ENCODE measurements at regions not wholly inside any gene's neighbourhood (a gene's known extent, or its start where the extent isn't known, plus 50 kb on each side); places are given as distances from the start of the nearest gene placed in this dataset.

DNA sequence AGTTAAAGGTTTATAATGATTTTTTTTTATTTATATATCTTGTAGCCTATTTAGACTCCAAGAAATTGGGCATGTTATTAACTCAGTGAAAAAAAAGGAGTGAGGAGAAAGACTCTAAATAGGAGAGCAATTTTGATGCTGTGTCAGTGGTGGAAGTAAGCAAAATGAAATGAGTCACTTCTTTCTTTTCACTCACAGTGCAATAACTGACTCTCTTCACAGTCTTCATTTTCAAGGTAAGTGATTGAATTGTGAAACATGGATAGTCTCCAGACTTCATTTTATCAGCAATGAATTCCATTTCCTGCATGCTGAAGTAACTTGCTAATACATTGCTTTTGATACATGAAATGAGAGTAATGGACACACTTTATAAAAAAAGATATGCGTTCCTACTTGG lies 2271.5 kb downstream of the PCDH7 start:
- no peak overlapping the region for H2AFZ ChIP-seq (ENCODE audit: low read length)
- H3K27ac ChIP-seq (ENCODE audit: low read depth, low read length, poor library complexity, severe bottlenecking): no peak overlapping the region
- H3K36me3 ChIP-seq (ENCODE audit: insufficient read depth, low read length): no peaks in the 10 kb centered on the region
- H3K79me2 ChIP-seq (ENCODE audit: insufficient read depth, low read depth, low read length): no peaks in the 10 kb centered on the region
- TF ChIP-seq EZH2phosphoT487 (IDR thresholded peaks at IDR 0.05; ENCODE audit: borderline replicate concordance, low read depth, low read length) (no peak), CTCF (conservative IDR thresholded peaks at IDR 0.05; ENCODE audit: low read length) (no peak)
- intact Hi-C loops (cut with micrococcal nuclease; ENCODE audit: unreplicated experiment): no loop called here
- no peaks in the 10 kb centered on the region for H3K4me1 ChIP-seq (ENCODE audit: insufficient read depth, low read length, poor library complexity, severe bottlenecking)
- no peak overlapping the region for H3K4me3 ChIP-seq (ENCODE audit: low read depth, low read length, poor library complexity, severe bottlenecking)
- no peaks in the 10 kb centered on the region for H4K20me1 ChIP-seq (ENCODE audit: insufficient read depth, low read length)
- no TSS peak for BruUV-seq (replicated peaks)
- H3K9me2 ChIP-seq (ENCODE audit: insufficient read depth, low read length): no peaks in the 10 kb centered on the region
- ChIA-PET CTCF (ENCODE audit: unreplicated experiment) (no interaction called here), POLR2A (interaction anchor here (0.8 to 1.0 kb wide), 2 partner anchors 16 to 139 kb away, joined by 3 read pairs; no protein-coding TSS in a partner anchor)
- no peak overlapping the region for H3K4me2 ChIP-seq (ENCODE audit: low read length)
- no peak for DNase-seq (ENCODE audit: low spot score)
- no peaks in the 10 kb centered on the region for H3K9me3 ChIP-seq (ENCODE audit: low read length)

- H2AFZ ChIP-seq (ENCODE audit: low read length): no peak overlapping the region
- DNase-seq (ENCODE audit: low spot score): no peak
- no peaks in the 10 kb centered on the region for H3K9me2 ChIP-seq (ENCODE audit: insufficient read depth, low read length)
- no peaks in the 10 kb centered on the region for H3K9me3 ChIP-seq (ENCODE audit: low read length)
- POLR2A ChIA-PET: no interaction called here
- no peaks in the 10 kb centered on the region for H3K79me2 ChIP-seq (ENCODE audit: insufficient read depth, low read depth, low read length)
- H3K36me3 ChIP-seq (ENCODE audit: insufficient read depth, low read length): no peaks in the 10 kb centered on the region
- no peaks in the 10 kb centered on the region for H4K20me1 ChIP-seq (ENCODE audit: insufficient read depth, low read length)
- BruUV-seq (replicated peaks): no TSS peak
- H3K27ac ChIP-seq (ENCODE audit: low read depth, low read length, poor library complexity, severe bottlenecking): no peak overlapping the region
- H3K4me1 ChIP-seq (ENCODE audit: insufficient read depth, low read length, poor library complexity, severe bottlenecking): no peaks in the 10 kb centered on the region
- H3K4me3 ChIP-seq (ENCODE audit: low read depth, low read length, poor library complexity, severe bottlenecking): no peak overlapping the region
- intact Hi-C loops (cut with micrococcal nuclease; ENCODE audit: unreplicated experiment): no loop called here
- TF ChIP-seq EZH2phosphoT487 (IDR thresholded peaks at IDR 0.05; ENCODE audit: borderline replicate concordance, low read depth, low read length): no peak
- no peak for TF ChIP-seq CTCF (conservative IDR thresholded peaks at IDR 0.05; ENCODE audit: low read length)
- H3K4me2 ChIP-seq (ENCODE audit: low read length): no peak overlapping the region
- CTCF ChIA-PET (ENCODE audit: unreplicated experiment): no interaction called here
Observed at GRCh38 chr4:32994981-32995881, 2275.1 kb downstream of the PCDH7 start.

DNA sequence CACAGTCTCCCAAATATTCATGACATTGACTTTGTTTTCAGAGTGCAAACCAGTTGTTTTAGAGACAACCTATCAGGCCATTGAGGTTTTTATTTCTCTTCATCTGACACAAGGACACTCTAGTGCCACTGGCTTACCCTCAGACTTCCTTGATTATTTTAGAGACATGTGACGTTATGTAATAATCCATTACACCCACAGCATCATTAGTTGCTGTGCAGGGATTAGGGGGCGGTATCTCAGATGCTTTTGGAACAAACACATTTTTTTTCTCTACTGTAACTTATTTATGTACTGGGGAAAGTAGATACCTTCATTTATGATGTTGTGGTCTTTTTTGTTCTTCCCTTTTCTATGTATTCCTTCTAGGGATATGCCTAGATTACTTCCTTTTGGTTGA lies 2293.1 kb downstream of the PCDH7 start:
- ChIA-PET CTCF (ENCODE audit: unreplicated experiment) (no interaction called here), POLR2A (no interaction called here)
- Histone ChIP-seq H3K9me3 (ENCODE audit: low read length) (no peaks in the 10 kb centered on the region), H4K20me1 (ENCODE audit: insufficient read depth, low read length) (no peaks in the 10 kb centered on the region), H3K9me2 (ENCODE audit: insufficient read depth, low read length) (no peaks in the 10 kb centered on the region), H3K36me3 (ENCODE audit: insufficient read depth, low read length) (no peaks in the 10 kb centered on the region), H3K4me1 (ENCODE audit: insufficient read depth, low read length, poor library complexity, severe bottlenecking) (no peaks in the 10 kb centered on the region), H3K4me3 (ENCODE audit: low read depth, low read length, poor library complexity, severe bottlenecking) (no peak overlapping the region), H2AFZ (ENCODE audit: low read length) (no peak overlapping the region), H3K27ac (ENCODE audit: low read depth, low read length, poor library complexity, severe bottlenecking) (no peak overlapping the region), H3K79me2 (ENCODE audit: insufficient read depth, low read depth, low read length) (no peaks in the 10 kb centered on the region), H3K4me2 (ENCODE audit: low read length) (no peak overlapping the region)
- TF ChIP-seq EZH2phosphoT487 (IDR thresholded peaks at IDR 0.05; ENCODE audit: borderline replicate concordance, low read depth, low read length) (no peak), CTCF (conservative IDR thresholded peaks at IDR 0.05; ENCODE audit: low read length) (no peak)
- intact Hi-C loops (cut with micrococcal nuclease; ENCODE audit: unreplicated experiment): no loop called here
- BruUV-seq (replicated peaks): no TSS peak
- no peak for DNase-seq (ENCODE audit: low spot score)
